Mesothelial cell of epicardium (in vitro differentiated cells): ENCODE measurements at regions not wholly inside any gene's neighbourhood (a gene's known extent, or its start where the extent isn't known, plus 50 kb on each side); places are given as distances from the start of the nearest gene placed in this dataset.

Experiments
- DNase-seq, 2 experiments: peaks; one replicate each; pipeline ENCODE4 v3.0.0; 2021; ENCODE audit warnings: low spot score in 2 of 2; ENCODE audit not compliant: unreplicated experiment in 2 of 2
- H3K27ac Mint-ChIP-seq: 2 replicates; pipeline ENCODE4 v1.8.0; 2021; ENCODE audit warnings: mixed read lengths
- H3K27me3 Mint-ChIP-seq: 2 replicates; pipeline ENCODE4 v1.8.0; 2021; ENCODE audit warnings: low read depth, mixed read lengths
- H3K36me3 Mint-ChIP-seq: 2 replicates; pipeline ENCODE4 v1.8.0; 2021; ENCODE audit warnings: mixed read lengths
- H3K4me1 Mint-ChIP-seq: 2 replicates; pipeline ENCODE4 v1.8.0; 2021; ENCODE audit warnings: mixed read lengths
- H3K4me3 Mint-ChIP-seq: 2 replicates; pipeline ENCODE4 v1.8.0; 2021; ENCODE audit warnings: mild to moderate bottlenecking, moderate library complexity, mixed read lengths
- H3K9me3 Mint-ChIP-seq: 2 replicates; pipeline ENCODE4 v1.8.0; 2021; ENCODE audit warnings: mixed read lengths
- CTCF ChIP-seq: fragments of 200-600 bp; sonication (generic); IDR thresholded peaks from one replicate; pipeline ENCODE4 v1.5.0; 2021; ENCODE audit warnings: antibody characterized with exemption; ENCODE audit not compliant: unreplicated experiment

- TF ChIP-seq CTCF, result no peak
- Mint-ChIP-seq H3K36me3 (no peaks in the 10 kb centered on the region), H3K4me1 (no peaks in the 10 kb centered on the region), H3K4me3 (no peak overlapping the region), H3K9me3 (peaks cover 3% of the 10 kb centered on the region), H3K27me3 (peaks cover 5% of the 10 kb centered on the region), H3K27ac (no peak overlapping the region)
- DNase-seq, result no peak
Observed at GRCh38 chr6:12440981-12441380, 150.8 kb downstream of the EDN1 start.

- H3K36me3 Mint-ChIP-seq, result no peaks in the 10 kb centered on the region
- no peak for TF ChIP-seq CTCF
Observed at GRCh38 chr6:12442455-12442854, 152.3 kb downstream of the EDN1 start.

GRCh38 chr6:12446394-12446793 lies 156.2 kb downstream of the EDN1 start:
- no peaks in the 10 kb centered on the region for H3K36me3 Mint-ChIP-seq
- no peaks in the 10 kb centered on the region for H3K4me1 Mint-ChIP-seq
- H3K9me3 Mint-ChIP-seq, result no peaks in the 10 kb centered on the region
- H3K4me3 Mint-ChIP-seq, result no peak overlapping the region
- peaks cover 12% of the 10 kb centered on the region for H3K27me3 Mint-ChIP-seq
- DNase-seq, result no peak
- no peak for TF ChIP-seq CTCF
- H3K27ac Mint-ChIP-seq, result no peak overlapping the region

More at GRCh38 chr6:12442455-12442854, 152.3 kb downstream of the EDN1 start:
- peaks cover 12% of the 10 kb centered on the region for H3K27me3 Mint-ChIP-seq
- H3K4me1 Mint-ChIP-seq, result no peaks in the 10 kb centered on the region
- no peak overlapping the region for H3K4me3 Mint-ChIP-seq
- peaks cover 3% of the 10 kb centered on the region for H3K9me3 Mint-ChIP-seq
- H3K27ac Mint-ChIP-seq, result no peak overlapping the region
- DNase-seq, result no peak

GRCh38 chr6:12449447-12449846 lies 159.3 kb downstream of the EDN1 start:
- Mint-ChIP-seq H3K36me3 (peaks cover 6% of the 10 kb centered on the region), H3K27ac (no peak overlapping the region), H3K27me3 (peaks cover 10% of the 10 kb centered on the region), H3K4me1 (no peaks in the 10 kb centered on the region), H3K9me3 (peaks cover 12% of the 10 kb centered on the region), H3K4me3 (no peak overlapping the region)
- no peak for TF ChIP-seq CTCF
- no peak for DNase-seq

- no peak for DNase-seq
- H3K4me3 Mint-ChIP-seq, result no peak overlapping the region
- no peak for TF ChIP-seq CTCF
- peaks cover 22% of the 10 kb centered on the region for H3K9me3 Mint-ChIP-seq
- H3K27me3 Mint-ChIP-seq, result peaks cover 6% of the 10 kb centered on the region
- H3K27ac Mint-ChIP-seq, result no peak overlapping the region
- H3K36me3 Mint-ChIP-seq, result peaks cover 6% of the 10 kb centered on the region
- H3K4me1 Mint-ChIP-seq, result no peaks in the 10 kb centered on the region
Observed at GRCh38 chr6:12450467-12450866, 160.3 kb downstream of the EDN1 start.

GRCh38 chr6:12456343-12456742 lies 166.2 kb downstream of the EDN1 start:
- peaks cover 6% of the 10 kb centered on the region for H3K36me3 Mint-ChIP-seq
- peaks cover 9% of the 10 kb centered on the region for H3K4me1 Mint-ChIP-seq
- H3K9me3 Mint-ChIP-seq, result peaks cover 22% of the 10 kb centered on the region
- H3K27me3 Mint-ChIP-seq, result peaks cover 5% of the 10 kb centered on the region
- no peak overlapping the region for H3K27ac Mint-ChIP-seq
- no peak for DNase-seq
- H3K4me3 Mint-ChIP-seq, result no peak overlapping the region
- TF ChIP-seq CTCF, result no peak
